GM23248 (cell line): ENCODE measurements at regions not wholly inside any gene's neighbourhood (a gene's known extent, or its start where the extent isn't known, plus 50 kb on each side); places are given as distances from the start of the nearest gene placed in this dataset.
"Not testable (repeated sequence)": the region's sequence is repeated elsewhere in the genome, so short reads cannot be mapped to it uniquely, and the experiment has no call there.

Experiments used
- EZH2 ChIP-seq: fragments of 200-600 bp; sonication (generic); IDR thresholded peaks from 2 replicates; pipeline ENCODE4 v1.6.1; 2018; ENCODE audit warnings: antibody characterized with exemption, mild to moderate bottlenecking; ENCODE audit not compliant: insufficient read depth, poor library complexity, severe bottlenecking
- EZH2phosphoT487 ChIP-seq: fragments of 200-600 bp; sonication (generic); IDR thresholded peaks from 2 replicates; pipeline ENCODE4 v1.6.1; 2018; ENCODE audit warnings: antibody characterized with exemption, moderate library complexity, mild to moderate bottlenecking, low read depth; ENCODE audit not compliant: insufficient read depth

- not testable (repeated sequence) for TF ChIP-seq EZH2, EZH2phosphoT487
These were observed 75.5 kb upstream of the FOLH1 start for GRCh38 chr11:49283911-49284310.
